ENCODE measurements at regions not wholly inside any gene's neighbourhood (a gene's known extent, or its start where the extent isn't known, plus 50 kb on each side); places are given as distances from the start of the nearest gene placed in this dataset.

- peaks cover 0 to 17% (median 0%) of the 10 kb centered on the region in 3 donors for H3K27me3 ChIP-seq
- 79 to 89% methylated on average over 10 of the region's 10 CpGs for WGBS, 2 donors
- H3K4me1 ChIP-seq = no peaks in the 10 kb centered on the region
Observed at GRCh38 chr15:69988541-69989225, 109.0 kb downstream of the TLE3 start.

GRCh38 chr15:69990566-69991421 lies 106.9 kb downstream of the TLE3 start:
- no peak for DNase-seq
- TF ChIP-seq POLR2AphosphoS5 (IDR thresholded peaks at IDR 0.05) (no peak), CTCF (IDR thresholded peaks at IDR 0.05) (no peak), POLR2A (IDR thresholded peaks at IDR 0.05) (no peak), EP300 (IDR thresholded peaks at IDR 0.05) (no peak)
- Histone ChIP-seq H3K27me3 (peaks cover 0 to 17% (median 0%) of the 10 kb centered on the region in 3 donors), H3K4me3 (no peak overlapping the region), H3K27ac (no peak overlapping the region), H3K9me3 (no peaks in the 10 kb centered on the region), H3K36me3 (no peaks in the 10 kb centered on the region), H3K4me1 (no peaks in the 10 kb centered on the region)
- intact Hi-C loops (cut with DNase I) = no loop called here
- WGBS, 2 donors = 82 to 89% methylated on average over 20 of the region's 20 CpGs

More at GRCh38 chr15:69988541-69989225, 109.0 kb downstream of the TLE3 start:
- TF ChIP-seq POLR2A (IDR thresholded peaks at IDR 0.05) (no peak), POLR2AphosphoS5 (IDR thresholded peaks at IDR 0.05) (no peak), CTCF (IDR thresholded peaks at IDR 0.05) (no peak), EP300 (IDR thresholded peaks at IDR 0.05) (no peak)
- no peak overlapping the region for H3K4me3 ChIP-seq
- H3K9me3 ChIP-seq = no peaks in the 10 kb centered on the region
- intact Hi-C loops (cut with DNase I) = no loop called here
- H3K36me3 ChIP-seq = no peaks in the 10 kb centered on the region
- no peak for DNase-seq
- no peak overlapping the region for H3K27ac ChIP-seq

GRCh38 chr15:69991551-69991980 lies 106.2 kb downstream of the TLE3 start:
- no peaks in the 10 kb centered on the region for H3K9me3 ChIP-seq
- no peak for DNase-seq
- no peaks in the 10 kb centered on the region for H3K4me1 ChIP-seq
- H3K4me3 ChIP-seq = no peak overlapping the region
- H3K36me3 ChIP-seq = no peaks in the 10 kb centered on the region
- TF ChIP-seq EP300 (IDR thresholded peaks at IDR 0.05) (no peak), POLR2AphosphoS5 (IDR thresholded peaks at IDR 0.05) (no peak), POLR2A (IDR thresholded peaks at IDR 0.05) (no peak), CTCF (IDR thresholded peaks at IDR 0.05) (no peak)
- no peak overlapping the region for H3K27ac ChIP-seq
- H3K27me3 ChIP-seq = peaks cover 0 to 17% (median 0%) of the 10 kb centered on the region in 3 donors
- intact Hi-C loops (cut with DNase I) = no loop called here
- 82 to 84% methylated on average over 10 of the region's 10 CpGs for WGBS, 2 donors

DNA sequence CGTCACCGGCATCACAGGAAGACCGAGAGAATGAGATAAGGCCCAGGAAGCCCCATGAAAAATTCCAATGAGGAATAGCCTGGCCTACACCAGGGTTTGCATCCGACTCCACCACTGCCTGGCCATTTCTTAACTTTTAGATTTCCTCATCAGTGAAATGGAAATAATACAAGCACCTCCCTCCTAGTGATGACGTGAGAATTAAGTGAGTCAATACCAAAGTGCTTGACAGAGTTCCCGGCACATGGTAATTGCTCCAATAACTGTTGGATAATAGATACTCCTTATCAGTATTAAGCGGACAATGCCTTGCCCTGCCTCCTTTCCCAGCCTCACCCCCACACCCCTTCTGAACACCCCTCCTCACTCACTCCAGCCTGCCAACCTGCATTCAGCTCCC lies 105.4 kb downstream of the TLE3 start:
- Histone ChIP-seq H3K4me3 (no peak overlapping the region), H3K27ac (no peak overlapping the region), H3K27me3 (peaks cover 0 to 17% (median 0%) of the 10 kb centered on the region in 3 donors), H3K4me1 (no peaks in the 10 kb centered on the region), H3K36me3 (no peaks in the 10 kb centered on the region), H3K9me3 (no peaks in the 10 kb centered on the region)
- intact Hi-C loops (cut with DNase I) = no loop called here
- TF ChIP-seq POLR2A (IDR thresholded peaks at IDR 0.05) (no peak), CTCF (IDR thresholded peaks at IDR 0.05) (no peak), EP300 (IDR thresholded peaks at IDR 0.05) (no peak), POLR2AphosphoS5 (IDR thresholded peaks at IDR 0.05) (no peak)
- 55 to 84% methylated on average over 7 of the region's 7 CpGs for WGBS, 2 donors
- no peak for DNase-seq

All from sigmoid colon (tissue), 6 donors.